H1 (cell line): ENCODE measurements at regions not wholly inside any gene's neighbourhood (a gene's known extent, or its start where the extent isn't known, plus 50 kb on each side); places are given as distances from the start of the nearest gene placed in this dataset.

Experiments used
- ASH2L ChIP-seq: fragments of 200-600, 300-600 bp; sonication (generic); IDR thresholded peaks from one replicate; pipeline ENCODE4 v1.7.1; 2017; ENCODE audit warnings: low read length
- ATF3 ChIP-seq: IDR thresholded peaks from 2 replicates; pipeline ENCODE4 v1.6.1; 2011; ENCODE audit warnings: low read depth, mild to moderate bottlenecking, low read length; ENCODE audit not compliant: insufficient read depth
- BACH1 ChIP-seq: IDR thresholded peaks from 2 replicates; pipeline ENCODE4 v1.6.1; 2012; ENCODE audit warnings: low read length, improper control_type of control experiment
- BCL11A ChIP-seq, 2 experiments: IDR thresholded peaks; one replicate each; pipeline ENCODE4 v1.6.1; 2011; ENCODE audit warnings: low read depth in 2 of 2, low read length in 2 of 2, mild to moderate bottlenecking in 2 of 2
- BRCA1 ChIP-seq: IDR thresholded peaks from 2 replicates; pipeline ENCODE4 v1.6.1; 2012; ENCODE audit warnings: low read depth, low read length, improper control_type of control experiment
- CHD7 ChIP-seq: fragments of 300-600 bp; sonication (generic); IDR thresholded peaks from 2 replicates; pipeline ENCODE4 v1.7.1; 2012; ENCODE audit warnings: low read length, moderate library complexity, mild to moderate bottlenecking, inconsistent platforms; ENCODE audit not compliant: insufficient replicate concordance
- GABPA ChIP-seq: IDR thresholded peaks from 2 replicates; pipeline ENCODE4 v1.6.1; 2011; ENCODE audit warnings: mild to moderate bottlenecking, low read length, moderate library complexity, borderline replicate concordance; ENCODE audit not compliant: insufficient read depth
- JUND ChIP-seq: IDR thresholded peaks from 2 replicates; pipeline ENCODE4 v1.6.1; 2011; ENCODE audit warnings: mild to moderate bottlenecking, improper control_type of control experiment, low read length
- KDM1A ChIP-seq: fragments of 200-600, 300-600 bp; sonication (generic); IDR thresholded peaks from 2 replicates; pipeline ENCODE4 v1.7.1; 2016; ENCODE audit warnings: mild to moderate bottlenecking, low read length, borderline replicate concordance
- RBBP5 ChIP-seq: IDR thresholded peaks from 2 replicates; pipeline ENCODE4 v1.7.1; 2012; ENCODE audit warnings: low read depth, mild to moderate bottlenecking, inconsistent platforms, low read length, moderate library complexity, borderline replicate concordance
- SUZ12 ChIP-seq: fragments of 200-600 bp; sonication (generic); IDR thresholded peaks from 2 replicates; pipeline ENCODE4 v1.6.1; 2012; ENCODE audit warnings: mild to moderate bottlenecking, inconsistent platforms, low read length, moderate library complexity, mixed read lengths
- TAF7 ChIP-seq: optimal IDR thresholded peaks from 2 replicates; pipeline ENCODE3; 2011; ENCODE audit warnings: low read depth, mild to moderate bottlenecking, inconsistent platforms, low read length, moderate library complexity, borderline replicate concordance

- TF ChIP-seq CHD7 (no peak), RBBP5 (no peak), JUND (no peak), TAF7 (no peak), GABPA (no peak), KDM1A (no peak), ASH2L (no peak), ATF3 (no peak), BRCA1 (no peak), BCL11A (IDR thresholded peaks at IDR 0.05; ENCODE audit: low read depth in 2 of 2, low read length in 2 of 2) (no peak), SUZ12 (no peak), BACH1 (no peak)
Measured at GRCh38 chr2:188853307-188853706, 120.9 kb upstream of the COL3A1 start (continued).
